Fibroblast of mammary gland (primary cell): ENCODE measurements at regions not wholly inside any gene's neighbourhood (a gene's known extent, or its start where the extent isn't known, plus 50 kb on each side); places are given as distances from the start of the nearest gene placed in this dataset.

Experiments
- DNase-seq: peaks from one replicate; pipeline ENCODE4 v3.0.0-alpha.2; 2010; ENCODE audit warnings: low read depth
- H3K4me3 ChIP-seq: 2 replicates; pipeline ENCODE4 v1.5.1; 2011; ENCODE audit warnings: low read depth, mild to moderate bottlenecking, low read length, moderate library complexity; ENCODE audit not compliant: control insufficient read depth
- CTCF ChIP-seq: conservative IDR thresholded peaks from 2 replicates; pipeline ENCODE4 v1.5.1; 2011; ENCODE audit warnings: low read depth, low read length, inconsistent platforms; ENCODE audit not compliant: control insufficient read depth, insufficient read depth

- H3K4me3 ChIP-seq: no peak overlapping the region
- DNase-seq: no peak
- no peak for TF ChIP-seq CTCF
Observed at GRCh38 chr2:83071352-83071751, 1387.7 kb downstream of the SUCLG1 start.

GRCh38 chr2:83069724-83070123 is 1389.4 kb downstream of the SUCLG1 start:
- no peak for TF ChIP-seq CTCF
- H3K4me3 ChIP-seq: no peak overlapping the region
- DNase-seq: no peak

GRCh38 chr2:83068714-83069113 is 1390.4 kb downstream of the SUCLG1 start:
- TF ChIP-seq CTCF: no peak
- H3K4me3 ChIP-seq: no peak overlapping the region
- DNase-seq: no peak

- TF ChIP-seq CTCF: no peak
- no peak overlapping the region for H3K4me3 ChIP-seq
- DNase-seq: no peak
Observed at GRCh38 chr2:83067947-83068346, 1391.1 kb downstream of the SUCLG1 start.

- TF ChIP-seq CTCF: no peak
- no peak for DNase-seq
- no peak overlapping the region for H3K4me3 ChIP-seq
Observed at GRCh38 chr2:83063933-83064332, 1395.1 kb downstream of the SUCLG1 start.

- no peak for TF ChIP-seq CTCF
- no peak for DNase-seq
- H3K4me3 ChIP-seq: no peak overlapping the region
Observed at GRCh38 chr2:83063511-83063910, 1395.6 kb downstream of the SUCLG1 start.

GRCh38 chr2:83058683-83059082 is 1400.4 kb downstream of the SUCLG1 start:
- H3K4me3 ChIP-seq: no peak overlapping the region
- TF ChIP-seq CTCF: no peak
- DNase-seq: no peak
